Left lung (tissue), 4 donors: ENCODE measurements at regions not wholly inside any gene's neighbourhood (a gene's known extent, or its start where the extent isn't known, plus 50 kb on each side); places are given as distances from the start of the nearest gene placed in this dataset.

Experiments
- ATAC-seq: fragments of 200-7000 bp; cut with Tn5 transposase; one replicate; pipeline ENCODE4 v1.9.1; 2020; ENCODE audit warnings: moderate library complexity
- DNase-seq, 4 donors: peaks; one replicate each; pipeline ENCODE4 v3.0.0-alpha.2; 2013 to 2020
- H3K27ac ChIP-seq, 2 donors: fragments of 200-600 bp; sonication (generic) in 1 of 2; one replicate each; pipeline versions ENCODE4 v1.5.0 to v1.8.0; 2020 to 2021
- H3K27me3 ChIP-seq, 2 donors: fragments of 200-600 bp; sonication (generic) in 1 of 2; one replicate each; pipeline versions ENCODE4 v1.5.0 to v1.8.0; 2020 to 2021
- H3K36me3 ChIP-seq, 2 donors: fragments of 200-600 bp; sonication (generic) in 1 of 2; one replicate each; pipeline versions ENCODE4 v1.5.0 to v1.8.0; 2020 to 2021
- H3K4me1 ChIP-seq, 2 donors: fragments of 200-600 bp; one replicate each; pipeline ENCODE4 v1.8.0; 2021
- H3K4me3 ChIP-seq, 2 donors: fragments of 200-600 bp; sonication (generic) in 1 of 2; one replicate each; pipeline versions ENCODE4 v1.5.0 to v1.8.0; 2020 to 2021; ENCODE audit warnings: mild to moderate bottlenecking in 1 of 2
- H3K9me3 ChIP-seq, 2 donors: fragments of 200-600 bp; sonication (generic) in 1 of 2; one replicate each; pipeline versions ENCODE4 v1.5.0 to v1.8.0; 2020 to 2021
- intact Hi-C, 2 donors: fragments of 100-400 bp; cut with DNase I; formaldehyde crosslinking; loops; one replicate each; pipeline versions ENCODE4 v1.11.2 to v1.14.2; 2022
- TF ChIP-seq, protein P1 (sequence below), 2 donors: fragments of 200-600 bp; sonication (generic) in 1 of 2; IDR thresholded peaks; one replicate each; pipeline versions ENCODE4 v1.5.0 to v1.8.0; 2021; ENCODE audit warnings: antibody characterized with exemption in 2 of 2
- donor health status: DM: no; HTN: yes; CAD: no.
- donor health status: DM: no; HTN: no; CAD: no.

DNA sequence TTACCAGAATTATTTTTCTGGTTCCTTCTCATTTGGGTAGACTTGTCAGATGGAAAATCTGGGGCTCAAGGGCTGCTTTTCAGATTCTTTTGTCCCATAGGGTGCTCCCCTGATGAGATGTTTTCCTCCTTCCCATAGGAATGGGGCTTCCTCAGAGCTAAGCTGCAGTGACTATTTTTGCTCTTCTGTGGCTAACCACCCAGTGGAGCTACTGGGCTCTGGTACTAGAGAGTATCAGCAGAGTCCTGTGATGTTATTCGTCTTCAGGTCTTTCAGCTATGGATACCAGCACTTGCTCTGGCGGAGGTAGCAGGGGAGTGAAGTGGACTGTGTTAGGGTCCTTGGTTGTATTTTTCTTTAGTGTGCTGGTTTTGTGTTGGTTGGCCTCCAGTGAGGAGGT is 716.1 kb upstream of the LMO3 start:
- DNase-seq (no peak), ATAC-seq (no peak)
- no peak overlapping the region for H3K27ac ChIP-seq
- no peaks in the 10 kb centered on the region for H3K27me3 ChIP-seq
- TF ChIP-seq, protein P1, sequence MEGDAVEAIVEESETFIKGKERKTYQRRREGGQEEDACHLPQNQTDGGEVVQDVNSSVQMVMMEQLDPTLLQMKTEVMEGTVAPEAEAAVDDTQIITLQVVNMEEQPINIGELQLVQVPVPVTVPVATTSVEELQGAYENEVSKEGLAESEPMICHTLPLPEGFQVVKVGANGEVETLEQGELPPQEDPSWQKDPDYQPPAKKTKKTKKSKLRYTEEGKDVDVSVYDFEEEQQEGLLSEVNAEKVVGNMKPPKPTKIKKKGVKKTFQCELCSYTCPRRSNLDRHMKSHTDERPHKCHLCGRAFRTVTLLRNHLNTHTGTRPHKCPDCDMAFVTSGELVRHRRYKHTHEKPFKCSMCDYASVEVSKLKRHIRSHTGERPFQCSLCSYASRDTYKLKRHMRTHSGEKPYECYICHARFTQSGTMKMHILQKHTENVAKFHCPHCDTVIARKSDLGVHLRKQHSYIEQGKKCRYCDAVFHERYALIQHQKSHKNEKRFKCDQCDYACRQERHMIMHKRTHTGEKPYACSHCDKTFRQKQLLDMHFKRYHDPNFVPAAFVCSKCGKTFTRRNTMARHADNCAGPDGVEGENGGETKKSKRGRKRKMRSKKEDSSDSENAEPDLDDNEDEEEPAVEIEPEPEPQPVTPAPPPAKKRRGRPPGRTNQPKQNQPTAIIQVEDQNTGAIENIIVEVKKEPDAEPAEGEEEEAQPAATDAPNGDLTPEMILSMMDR (IDR thresholded peaks at IDR 0.05): no peak
- H3K9me3 ChIP-seq: peaks cover 0 to 35% of the 10 kb centered on the region in 2 donors
- H3K36me3 ChIP-seq: no peaks in the 10 kb centered on the region
- H3K4me1 ChIP-seq: no peaks in the 10 kb centered on the region
- H3K4me3 ChIP-seq: no peak overlapping the region
- intact Hi-C loops: no loop called here

- Histone ChIP-seq H3K36me3 (no peaks in the 10 kb centered on the region), H3K27ac (no peak overlapping the region), H3K4me3 (no peak overlapping the region), H3K4me1 (no peaks in the 10 kb centered on the region), H3K9me3 (peaks cover 0 to 33% of the 10 kb centered on the region in 2 donors), H3K27me3 (no peaks in the 10 kb centered on the region)
- no peak for DNase-seq
- ATAC-seq: no peak
- intact Hi-C loops: no loop called here
- TF ChIP-seq, protein P1 (IDR thresholded peaks at IDR 0.05): no peak
These were observed 698.8 kb upstream of the LMO3 start for GRCh38 chr12:17304503-17305347.

GRCh38 chr12:17302001-17302400 is 696.0 kb upstream of the LMO3 start:
- TF ChIP-seq, protein P1 (IDR thresholded peaks at IDR 0.05): no peak
- H3K9me3 ChIP-seq: peaks cover 0 to 44% of the 10 kb centered on the region in 2 donors
- intact Hi-C loops: no loop called here
- no peaks in the 10 kb centered on the region for H3K36me3 ChIP-seq
- H3K27me3 ChIP-seq: no peaks in the 10 kb centered on the region
- no peak for ATAC-seq
- H3K4me3 ChIP-seq: no peak overlapping the region
- no peaks in the 10 kb centered on the region for H3K4me1 ChIP-seq
- no peak for DNase-seq
- no peak overlapping the region for H3K27ac ChIP-seq

DNA sequence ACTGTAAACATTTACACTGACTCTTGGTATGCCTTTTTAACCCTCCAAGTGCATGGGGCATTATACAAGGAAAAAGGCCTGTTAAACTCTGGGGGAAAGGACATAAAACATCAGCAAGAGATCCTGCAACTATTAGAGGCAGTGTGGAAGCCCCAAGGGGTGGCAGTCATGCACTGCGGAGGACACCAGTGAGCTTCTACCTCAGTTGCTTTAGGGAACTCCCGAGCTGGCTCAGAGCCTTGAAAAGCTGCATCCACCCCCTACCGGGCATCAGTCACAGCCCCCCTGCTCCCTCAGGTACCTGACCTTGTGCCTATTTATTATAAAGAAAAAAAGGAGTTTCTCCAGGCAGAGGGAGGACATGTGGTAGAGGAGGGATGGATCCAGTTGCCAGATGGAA is 695.6 kb upstream of the LMO3 start:
- TF ChIP-seq, protein P1 (IDR thresholded peaks at IDR 0.05): no peak
- Histone ChIP-seq H3K9me3 (peaks cover 0 to 47% of the 10 kb centered on the region in 2 donors), H3K4me1 (no peaks in the 10 kb centered on the region), H3K36me3 (no peaks in the 10 kb centered on the region), H3K27ac (no peak overlapping the region), H3K27me3 (no peaks in the 10 kb centered on the region), H3K4me3 (no peak overlapping the region)
- intact Hi-C loops: no loop called here
- ATAC-seq (no peak), DNase-seq (no peak)

DNA sequence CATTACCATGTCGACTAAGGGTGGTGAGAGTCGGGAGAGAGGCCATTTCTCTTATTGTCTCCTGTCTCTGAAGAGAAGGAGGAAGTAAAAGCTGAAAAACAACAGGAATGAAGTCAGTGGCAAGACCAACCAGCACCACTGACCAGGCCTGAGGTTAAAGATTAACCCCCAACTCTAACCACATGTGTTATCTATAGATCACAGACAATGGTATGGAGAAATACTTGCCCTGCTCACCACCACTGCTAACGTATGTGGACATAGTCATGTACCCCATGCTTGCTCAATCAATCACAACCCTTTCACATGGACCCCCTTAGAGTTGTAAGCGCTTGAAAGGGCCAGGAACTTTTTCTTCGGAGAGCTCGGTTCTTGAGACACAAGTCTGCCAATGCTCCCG is 690.9 kb upstream of the LMO3 start:
- ATAC-seq (no peak), DNase-seq (no peak)
- TF ChIP-seq, protein P1 (IDR thresholded peaks at IDR 0.05): no peak
- Histone ChIP-seq H3K27ac (no peak overlapping the region), H3K4me3 (no peak overlapping the region), H3K27me3 (no peaks in the 10 kb centered on the region), H3K36me3 (no peaks in the 10 kb centered on the region), H3K9me3 (peaks cover 0 to 35% of the 10 kb centered on the region in 2 donors), H3K4me1 (no peaks in the 10 kb centered on the region)
- intact Hi-C loops: no loop called here
